ENCODE measurements at regions not wholly inside any gene's neighbourhood (a gene's known extent, or its start where the extent isn't known, plus 50 kb on each side); places are given as distances from the start of the nearest gene placed in this dataset.

DNA sequence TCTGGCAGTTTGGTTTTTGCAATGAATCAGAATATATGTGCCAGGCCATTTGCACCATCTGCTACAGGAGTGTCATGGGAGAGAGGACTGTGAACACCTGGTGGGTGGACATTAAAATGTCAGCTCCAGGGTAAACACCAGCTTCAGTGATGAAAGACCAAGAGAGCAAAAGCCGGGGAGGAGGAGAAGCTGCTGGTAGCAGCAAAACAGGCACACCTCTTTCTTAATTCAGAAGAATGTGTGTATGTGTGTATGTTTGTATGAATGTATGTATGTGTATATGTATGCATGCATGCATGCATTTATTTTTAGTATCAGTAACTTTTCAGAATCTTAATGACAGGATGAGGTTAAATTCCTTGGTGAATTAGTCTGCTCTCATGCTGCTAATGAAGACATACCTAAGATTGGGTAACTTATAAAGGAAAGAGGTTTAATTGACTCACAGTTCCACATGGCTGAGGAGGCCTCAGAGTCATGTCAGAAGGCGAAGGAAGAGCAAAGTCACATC, 357.4 kb upstream of the PRICKLE1 start:
- Histone ChIP-seq H3K9me3 (ENCODE audit: low read length) (no peaks in the 10 kb centered on the region), H3K27me3 (ENCODE audit: low read length) (no peaks in the 10 kb centered on the region), H3K4me1 (ENCODE audit: insufficient read depth, low read length) (no peaks in the 10 kb centered on the region), H3K27ac (ENCODE audit: low read length) (no peak overlapping the region), H3K4me3 (ENCODE audit: low read length) (no peak overlapping the region), H3K36me3 (ENCODE audit: low read depth, low read length) (no peaks in the 10 kb centered on the region), H2AFZ (ENCODE audit: low read length) (no peak overlapping the region), H3K79me2 (ENCODE audit: low read length) (no peaks in the 10 kb centered on the region), H3K4me2 (ENCODE audit: low read length) (no peak overlapping the region), H4K20me1 (ENCODE audit: low read length) (no peaks in the 10 kb centered on the region), H3F3A (ENCODE audit: low read length, unreplicated experiment) (no peaks in the 10 kb centered on the region), H3K9me2 (replicated peaks; ENCODE audit: low read length) (no peaks in the 10 kb centered on the region), H3K9ac (ENCODE audit: low read length) (no peak overlapping the region)
- BruUV-seq (replicated peaks) = no TSS peak
- DNase-seq (no peak), ATAC-seq (no peak)
- POLR2A ChIA-PET (ENCODE audit: unreplicated experiment) = no interaction called here
- intact Hi-C loops (cut with micrococcal nuclease) = no loop called here
- TF ChIP-seq EZH2 (IDR thresholded peaks at IDR 0.05; ENCODE audit: low read length, unreplicated experiment) (no peak), EZH2phosphoT487 (IDR thresholded peaks at IDR 0.05; ENCODE audit: borderline replicate concordance, low read length) (no peak), CTCF (conservative IDR thresholded peaks at IDR 0.05; ENCODE audit: low read depth, low read length) (no peak)
- CTCF ChIA-PET = interaction anchor here (0.7 kb wide), 1 partner anchor 122 kb away, joined by 3 read pairs; no protein-coding TSS in a partner anchor

DNA sequence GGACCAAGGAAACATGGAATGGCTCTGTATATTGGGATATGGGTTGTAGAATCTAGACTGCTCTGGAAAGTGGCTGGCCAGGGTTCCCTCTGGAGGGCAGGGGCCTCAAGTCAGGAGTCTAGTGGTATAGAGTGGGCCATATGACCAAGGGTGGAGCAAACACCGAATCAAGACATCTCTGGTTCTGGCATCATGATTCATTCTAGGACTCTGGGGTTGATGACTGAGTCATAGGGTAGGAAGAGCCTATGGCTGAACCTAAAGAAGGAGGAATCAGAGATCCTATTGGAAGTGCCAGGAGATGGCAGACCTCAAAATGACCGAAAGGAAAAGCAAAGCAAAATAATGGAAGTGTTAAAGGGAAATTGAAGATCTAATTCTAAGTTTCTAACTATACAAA, 356.4 kb upstream of the PRICKLE1 start:
- Histone ChIP-seq H3K27me3 (ENCODE audit: low read length) (no peaks in the 10 kb centered on the region), H3K36me3 (ENCODE audit: low read depth, low read length) (no peaks in the 10 kb centered on the region), H3K9me2 (replicated peaks; ENCODE audit: low read length) (no peaks in the 10 kb centered on the region), H3K9me3 (ENCODE audit: low read length) (no peaks in the 10 kb centered on the region), H4K20me1 (ENCODE audit: low read length) (no peaks in the 10 kb centered on the region), H3K79me2 (ENCODE audit: low read length) (no peaks in the 10 kb centered on the region), H3K4me3 (ENCODE audit: low read length) (no peak overlapping the region), H3F3A (ENCODE audit: low read length, unreplicated experiment) (no peaks in the 10 kb centered on the region), H3K27ac (ENCODE audit: low read length) (no peak overlapping the region), H2AFZ (ENCODE audit: low read length) (no peak overlapping the region), H3K9ac (ENCODE audit: low read length) (no peak overlapping the region), H3K4me2 (ENCODE audit: low read length) (no peak overlapping the region), H3K4me1 (ENCODE audit: insufficient read depth, low read length) (no peaks in the 10 kb centered on the region)
- CTCF ChIA-PET = interaction anchor here (0.7 kb wide), 1 partner anchor 121 kb away, joined by 3 read pairs; no protein-coding TSS in a partner anchor
- no TSS peak for BruUV-seq (replicated peaks)
- POLR2A ChIA-PET (ENCODE audit: unreplicated experiment) = no interaction called here
- TF ChIP-seq CTCF (conservative IDR thresholded peaks at IDR 0.05; ENCODE audit: low read depth, low read length) (no peak), EZH2 (IDR thresholded peaks at IDR 0.05; ENCODE audit: low read length, unreplicated experiment) (no peak), EZH2phosphoT487 (IDR thresholded peaks at IDR 0.05; ENCODE audit: borderline replicate concordance, low read length) (no peak)
- no peak for ATAC-seq
- peak; percentile 16 for DNase-seq
- intact Hi-C loops (cut with micrococcal nuclease) = no loop called here

GRCh38 chr12:42944516-42944915, 355.0 kb upstream of the PRICKLE1 start:
- no peak for TF ChIP-seq EZH2phosphoT487 (IDR thresholded peaks at IDR 0.05; ENCODE audit: borderline replicate concordance, low read length)
- no peak for TF ChIP-seq EZH2 (IDR thresholded peaks at IDR 0.05; ENCODE audit: low read length, unreplicated experiment)
- TF ChIP-seq CTCF (conservative IDR thresholded peaks at IDR 0.05; ENCODE audit: low read depth, low read length) = no peak
- H2AFZ ChIP-seq (ENCODE audit: low read length) = no peak overlapping the region
- H3K4me3 ChIP-seq (ENCODE audit: low read length) = no peak overlapping the region
- no peaks in the 10 kb centered on the region for H3K79me2 ChIP-seq (ENCODE audit: low read length)
- H3K4me2 ChIP-seq (ENCODE audit: low read length) = no peak overlapping the region
- H3K9ac ChIP-seq (ENCODE audit: low read length) = no peak overlapping the region
- ChIA-PET CTCF (no interaction called here), POLR2A (ENCODE audit: unreplicated experiment) (no interaction called here)
- no TSS peak for BruUV-seq (replicated peaks)
- H3F3A ChIP-seq (ENCODE audit: low read length, unreplicated experiment) = no peaks in the 10 kb centered on the region
- no peaks in the 10 kb centered on the region for H3K36me3 ChIP-seq (ENCODE audit: low read depth, low read length)
- H3K4me1 ChIP-seq (ENCODE audit: insufficient read depth, low read length) = no peaks in the 10 kb centered on the region
- H3K27ac ChIP-seq (ENCODE audit: low read length) = no peak overlapping the region
- H3K9me3 ChIP-seq (ENCODE audit: low read length) = no peaks in the 10 kb centered on the region
- H3K9me2 ChIP-seq (replicated peaks; ENCODE audit: low read length) = no peaks in the 10 kb centered on the region
- DNase-seq (peak; percentile 21), ATAC-seq (no peak)
- no peaks in the 10 kb centered on the region for H3K27me3 ChIP-seq (ENCODE audit: low read length)
- intact Hi-C loops (cut with micrococcal nuclease) = no loop called here
- H4K20me1 ChIP-seq (ENCODE audit: low read length) = no peaks in the 10 kb centered on the region

Data from PC-3 (cell line).